ENCODE measurements at regions not wholly inside any gene's neighbourhood (a gene's known extent, or its start where the extent isn't known, plus 50 kb on each side); places are given as distances from the start of the nearest gene placed in this dataset.

DNA sequence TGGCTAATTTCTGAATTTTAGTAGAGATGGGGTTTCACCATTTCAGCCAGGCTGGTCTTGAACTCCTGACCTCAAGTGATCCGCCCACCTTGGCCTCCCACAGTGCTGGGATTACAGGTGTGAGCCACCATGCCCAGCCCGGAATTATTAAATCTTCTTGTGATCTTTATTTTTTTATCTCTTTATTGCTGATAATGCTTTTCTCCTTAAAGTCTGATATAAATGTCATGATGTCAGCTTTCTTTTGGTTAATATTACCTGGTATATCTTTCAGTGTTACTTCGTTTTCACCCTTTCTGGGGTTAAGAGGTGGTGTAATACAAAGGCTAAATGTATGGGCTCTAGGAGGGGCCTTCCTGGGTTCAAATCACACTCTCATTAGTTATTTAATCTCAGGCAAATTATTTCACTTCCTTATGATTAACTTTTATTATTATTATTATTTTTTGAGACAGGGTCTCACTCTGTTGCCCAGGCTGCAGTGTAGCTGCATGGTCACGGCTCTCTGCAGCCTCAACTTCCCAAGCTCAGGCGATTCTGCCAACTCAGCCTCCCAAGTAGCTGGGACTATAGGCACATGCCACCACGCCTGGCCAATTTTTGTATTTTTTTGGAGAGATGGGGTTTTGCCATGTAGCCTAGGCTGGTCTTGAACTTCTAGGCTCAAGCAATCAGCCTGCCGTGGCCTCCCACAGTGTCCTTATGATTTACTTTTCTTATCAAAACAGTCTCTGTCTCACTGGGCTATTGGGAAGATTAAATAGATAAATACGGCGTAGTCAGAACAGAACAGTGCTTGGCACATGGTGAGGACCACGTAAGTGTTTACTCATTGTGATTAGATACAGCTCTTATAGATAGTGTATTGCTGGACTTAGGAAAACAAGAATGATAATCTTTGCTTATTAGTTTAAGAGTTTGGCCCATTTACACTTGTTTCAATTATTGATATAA lies 216.5 kb downstream of the URB2 start:
- DNase-seq = no peak
- TF ChIP-seq EZH2phosphoT487 (IDR thresholded peaks at IDR 0.05; ENCODE audit: insufficient read depth, low read depth) (no peak), EZH2 (IDR thresholded peaks at IDR 0.05; ENCODE audit: insufficient read depth, poor library complexity, severe bottlenecking) (no peak)
- no peaks in the 10 kb centered on the region for H3F3A ChIP-seq (ENCODE audit: insufficient read depth)
- no peak overlapping the region for H3K27ac ChIP-seq
- no peak overlapping the region for H3K4me3 ChIP-seq
- no peak overlapping the region for H2AFZ ChIP-seq
- H3K27me3 ChIP-seq (replicated peaks; ENCODE audit: insufficient read depth) = 0 out of 2 replicates have a peak, but pooled peaks cover 8% of the 10 kb centered on the region
- in situ Hi-C loops (cut with MboI) = no loop called here
- no peaks in the 10 kb centered on the region for H3K36me3 ChIP-seq (ENCODE audit: low read depth)
- no peak overlapping the region for H3K4me2 ChIP-seq (ENCODE audit: unreplicated experiment)
- WGBS, 2 experiments (ENCODE audit: low coverage in 1 of 2, low lambda C conversion rate in 2 of 2, missing lambda C conversion rate in 2 of 2) = 53% methylated on average over 10 of the region's 10 CpGs
- no peaks in the 10 kb centered on the region for H3K79me2 ChIP-seq (ENCODE audit: insufficient read depth)
- H4K20me1 ChIP-seq (ENCODE audit: insufficient read depth) = no peaks in the 10 kb centered on the region
- H3K9me3 ChIP-seq (ENCODE audit: low read depth) = no peaks in the 10 kb centered on the region
- no peaks in the 10 kb centered on the region for H3K9me2 ChIP-seq (ENCODE audit: insufficient read depth)
- H3K9ac ChIP-seq = no peak overlapping the region
- no peaks in the 10 kb centered on the region for H3K4me1 ChIP-seq (ENCODE audit: insufficient read depth)

DNA sequence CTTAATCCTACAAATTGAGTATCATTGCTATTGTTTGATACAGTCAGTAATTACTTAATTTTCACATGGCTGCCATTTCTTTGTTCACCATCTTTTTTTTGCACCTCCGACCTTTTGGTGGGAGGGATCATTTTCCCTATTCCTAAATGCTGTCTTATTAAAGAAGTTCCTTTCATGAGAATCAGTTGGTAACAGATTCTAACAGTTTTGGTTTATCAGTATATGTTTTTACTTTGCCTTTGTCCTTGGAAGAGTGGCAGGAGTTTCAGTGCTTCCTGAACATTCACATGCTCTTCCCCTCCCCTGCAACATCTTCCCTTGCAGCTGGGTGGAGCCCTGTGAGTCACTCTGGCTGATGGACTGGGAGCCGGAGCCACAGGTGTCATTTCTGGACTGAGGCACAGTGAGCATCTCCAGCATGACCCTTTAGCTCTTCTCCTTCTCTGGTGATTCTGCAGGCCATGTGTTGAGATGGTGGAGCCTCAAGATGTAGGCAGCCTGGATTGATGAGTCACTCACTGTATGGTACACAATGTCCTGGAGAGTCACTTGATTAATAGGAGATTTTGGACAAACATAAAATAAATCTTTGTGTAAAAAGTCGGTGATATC lies 217.7 kb downstream of the URB2 start:
- in situ Hi-C loops (cut with MboI) = no loop called here

DNA sequence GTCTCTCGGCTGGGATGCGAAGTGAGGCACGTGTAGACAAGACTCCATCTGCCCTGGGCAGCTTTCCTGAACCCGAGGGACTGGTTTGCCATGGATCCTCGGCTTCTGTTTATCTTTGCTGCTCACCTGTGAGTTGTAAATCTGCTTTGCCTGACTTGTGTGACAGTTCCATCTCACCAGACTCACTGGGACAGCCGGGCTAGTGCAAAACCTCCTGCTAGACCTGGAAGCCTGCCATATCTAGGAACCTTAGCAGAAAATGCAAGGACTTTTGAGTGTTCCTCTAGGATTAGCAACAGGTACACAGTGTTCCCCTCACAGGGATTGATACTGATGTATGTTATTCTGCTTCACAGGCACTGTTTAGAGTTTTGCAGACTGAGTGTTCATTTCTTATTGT lies 218.6 kb downstream of the URB2 start:
- H3K36me3 ChIP-seq (ENCODE audit: low read depth) = no peaks in the 10 kb centered on the region
- no peak overlapping the region for H3K27ac ChIP-seq
- in situ Hi-C loops (cut with MboI) = no loop called here
- no peaks in the 10 kb centered on the region for H3K9me3 ChIP-seq (ENCODE audit: low read depth)
- no peaks in the 10 kb centered on the region for H3F3A ChIP-seq (ENCODE audit: insufficient read depth)
- H3K9me2 ChIP-seq (ENCODE audit: insufficient read depth) = no peaks in the 10 kb centered on the region
- H4K20me1 ChIP-seq (ENCODE audit: insufficient read depth) = no peaks in the 10 kb centered on the region
- no peaks in the 10 kb centered on the region for H3K4me1 ChIP-seq (ENCODE audit: insufficient read depth)
- no peak overlapping the region for H2AFZ ChIP-seq
- H3K9ac ChIP-seq = no peak overlapping the region
- H3K79me2 ChIP-seq (ENCODE audit: insufficient read depth) = no peaks in the 10 kb centered on the region
- WGBS, 2 experiments (ENCODE audit: low coverage in 1 of 2, low lambda C conversion rate in 2 of 2, missing lambda C conversion rate in 2 of 2) = 47 to 49% methylated on average over 6 of the region's 6 CpGs
- H3K27me3 ChIP-seq (replicated peaks; ENCODE audit: insufficient read depth) = peaks cover 8% of the 10 kb centered on the region; the same call in 1 of the 2 replicates
- TF ChIP-seq EZH2 (IDR thresholded peaks at IDR 0.05; ENCODE audit: insufficient read depth, poor library complexity, severe bottlenecking) (no peak), EZH2phosphoT487 (IDR thresholded peaks at IDR 0.05; ENCODE audit: insufficient read depth, low read depth) (no peak)
- no peak for DNase-seq
- H3K4me3 ChIP-seq = no peak overlapping the region
- H3K4me2 ChIP-seq (ENCODE audit: unreplicated experiment) = no peak overlapping the region

More for the DNA sequence above, 217.7 kb downstream of the URB2 start:
- no peak for TF ChIP-seq EZH2 (IDR thresholded peaks at IDR 0.05; ENCODE audit: insufficient read depth, poor library complexity, severe bottlenecking)
- TF ChIP-seq EZH2phosphoT487 (IDR thresholded peaks at IDR 0.05; ENCODE audit: insufficient read depth, low read depth) = no peak
- peak; percentile 20 for DNase-seq
- Histone ChIP-seq H3K9ac (no peak overlapping the region), H3K9me2 (ENCODE audit: insufficient read depth) (no peaks in the 10 kb centered on the region), H3K4me2 (ENCODE audit: unreplicated experiment) (no peak overlapping the region), H3K36me3 (ENCODE audit: low read depth) (no peaks in the 10 kb centered on the region), H3K27ac (no peak overlapping the region), H3K79me2 (ENCODE audit: insufficient read depth) (no peaks in the 10 kb centered on the region), H3K9me3 (ENCODE audit: low read depth) (no peaks in the 10 kb centered on the region), H3K27me3 (replicated peaks; ENCODE audit: insufficient read depth) (peaks cover 8% of the 10 kb centered on the region; the same call in 1 of the 2 replicates), H3F3A (ENCODE audit: insufficient read depth) (no peaks in the 10 kb centered on the region), H2AFZ (no peak overlapping the region), H4K20me1 (ENCODE audit: insufficient read depth) (no peaks in the 10 kb centered on the region), H3K4me1 (ENCODE audit: insufficient read depth) (no peaks in the 10 kb centered on the region), H3K4me3 (no peak overlapping the region)
- 39 to 41% methylated on average over 3 of the region's 3 CpGs for WGBS, 2 experiments (ENCODE audit: low coverage in 1 of 2, low lambda C conversion rate in 2 of 2, missing lambda C conversion rate in 2 of 2)

DNA sequence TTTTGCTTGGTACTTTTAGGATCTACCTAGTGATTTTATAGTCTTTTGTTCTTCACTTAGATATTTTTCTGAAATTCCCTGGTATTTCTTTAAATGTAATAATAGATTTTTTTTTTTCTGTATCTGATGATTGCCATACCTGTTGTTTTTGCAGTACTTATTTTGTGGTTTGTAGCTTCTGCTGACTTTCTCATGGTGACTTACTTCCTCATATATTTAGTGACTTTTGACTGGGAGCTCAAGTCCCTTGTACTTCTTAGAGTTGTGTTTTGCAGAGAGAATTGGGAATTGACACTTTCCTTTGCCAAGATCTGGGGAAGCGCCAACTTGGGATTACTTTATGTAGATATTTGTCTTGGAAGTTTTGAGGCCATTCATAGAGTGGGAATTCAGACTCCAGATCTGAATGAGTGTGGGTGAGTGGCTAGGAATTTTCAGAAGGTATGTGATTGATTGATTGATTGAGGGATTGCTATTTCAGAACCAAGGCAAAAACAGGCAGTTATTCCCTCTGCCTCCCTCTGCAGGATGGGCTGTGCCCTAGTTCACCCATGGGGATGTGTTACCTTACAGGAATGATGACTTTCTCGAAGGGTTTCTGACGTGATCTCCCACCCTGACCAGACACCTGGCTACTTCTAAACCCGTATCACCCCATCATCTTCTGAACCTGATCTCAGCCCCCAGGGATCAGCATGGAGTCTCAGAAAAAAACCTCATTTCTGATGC lies 219.5 kb downstream of the URB2 start:
- in situ Hi-C loops (cut with MboI) = no loop called here
- Histone ChIP-seq H3K79me2 (ENCODE audit: insufficient read depth) (no peaks in the 10 kb centered on the region), H3K27ac (no peak overlapping the region), H3K4me2 (ENCODE audit: unreplicated experiment) (no peak overlapping the region), H3F3A (ENCODE audit: insufficient read depth) (no peaks in the 10 kb centered on the region), H3K9me3 (ENCODE audit: low read depth) (no peaks in the 10 kb centered on the region), H2AFZ (no peak overlapping the region), H3K9me2 (ENCODE audit: insufficient read depth) (no peaks in the 10 kb centered on the region), H4K20me1 (ENCODE audit: insufficient read depth) (no peaks in the 10 kb centered on the region), H3K4me1 (ENCODE audit: insufficient read depth) (no peaks in the 10 kb centered on the region), H3K27me3 (replicated peaks; ENCODE audit: insufficient read depth) (peaks cover 8% of the 10 kb centered on the region; the same call in 1 of the 2 replicates), H3K36me3 (ENCODE audit: low read depth) (no peaks in the 10 kb centered on the region), H3K4me3 (no peak overlapping the region), H3K9ac (no peak overlapping the region)
- no peak for TF ChIP-seq EZH2phosphoT487 (IDR thresholded peaks at IDR 0.05; ENCODE audit: insufficient read depth, low read depth)
- no peak for TF ChIP-seq EZH2 (IDR thresholded peaks at IDR 0.05; ENCODE audit: insufficient read depth, poor library complexity, severe bottlenecking)
- DNase-seq = no peak
- WGBS, 2 experiments (ENCODE audit: low coverage in 1 of 2, low lambda C conversion rate in 2 of 2, missing lambda C conversion rate in 2 of 2) = 38 to 39% methylated on average over 4 of the region's 4 CpGs

Data from GM23248 (cell line).